WTC11 (cell line): ENCODE measurements at regions not wholly inside any gene's neighbourhood (a gene's known extent, or its start where the extent isn't known, plus 50 kb on each side); places are given as distances from the start of the nearest gene placed in this dataset.

ENCODE experiments used
- AFF4 ChIP-seq: sonication (generic); formaldehyde crosslinking; IDR thresholded peaks from 2 replicates; pipeline ENCODE4 v1.8.1; 2023; ENCODE audit warnings: mild to moderate bottlenecking, missing genetic modification reagents, borderline replicate concordance
- ATF2 ChIP-seq: sonication (generic); formaldehyde crosslinking; IDR thresholded peaks from 2 replicates; pipeline ENCODE4 v1.8.1; 2022; ENCODE audit warnings: low read depth, missing genetic modification reagents, borderline replicate concordance
- CTCF ChIP-seq: fragments of 200-600 bp; IDR thresholded peaks from 2 replicates; pipeline ENCODE4 v1.8.0; 2022; ENCODE audit warnings: antibody characterized with exemption
- NR3C1 ChIP-seq: sonication (generic); formaldehyde crosslinking; conservative IDR thresholded peaks from 2 replicates; pipeline ENCODE4 v1.8.1; 2023; ENCODE audit warnings: low read depth, mild to moderate bottlenecking, missing genetic modification reagents
- SOX15 ChIP-seq: fragments of 250-450 bp; sonication (Bioruptor Pico); IDR thresholded peaks from 2 replicates; pipeline ENCODE4 v1.9.0; 2021; ENCODE audit warnings: mild to moderate bottlenecking
- TEAD4 ChIP-seq: sonication (generic); formaldehyde crosslinking; IDR thresholded peaks from 2 replicates; pipeline ENCODE4 v1.8.0; 2022; ENCODE audit warnings: mild to moderate bottlenecking, missing genetic modification reagents
- ZMAT4 ChIP-seq: fragments of 250-450 bp; sonication (Bioruptor Pico); IDR thresholded peaks from 2 replicates; pipeline ENCODE4 v1.9.0; 2021; ENCODE audit warnings: mild to moderate bottlenecking

DNA sequence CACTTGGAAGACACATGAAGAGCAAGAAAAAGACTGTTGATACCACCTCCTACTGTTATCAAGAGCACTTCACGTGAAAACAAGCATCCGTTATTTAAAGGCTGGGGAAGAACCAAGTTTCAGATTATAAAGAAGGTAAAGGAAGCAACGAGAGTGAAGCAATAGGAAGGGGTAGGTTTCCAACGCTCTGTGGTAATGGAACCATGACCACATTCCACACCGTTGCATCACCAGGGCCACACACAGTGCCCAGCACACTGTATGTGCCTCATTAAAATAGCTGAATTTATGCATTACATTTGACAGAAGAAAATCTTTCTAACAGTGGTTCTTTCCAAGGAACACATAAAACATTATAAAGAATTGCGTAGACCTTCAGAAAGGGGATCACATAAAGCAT, 435.8 kb downstream of the MRPL39 start:
- TF ChIP-seq SOX15 (CRISPR knock-in tag) (no peak), TEAD4 (CRISPR knock-in tag) (no peak), ATF2 (CRISPR knock-in tag) (no peak), NR3C1 (CRISPR knock-in tag) (no peak), AFF4 (CRISPR knock-in tag) (no peak), CTCF (no peak), ZMAT4 (CRISPR knock-in tag) (no peak)
